Left ventricle myocardium inferior (tissue), 1 donor: ENCODE measurements at regions not wholly inside any gene's neighbourhood (a gene's known extent, or its start where the extent isn't known, plus 50 kb on each side); places are given as distances from the start of the nearest gene placed in this dataset.

ENCODE experiments used
- DNase-seq: peaks from one replicate; pipeline ENCODE4 v3.0.0-alpha.2; 2020
- H3K27ac ChIP-seq: fragments of 200-600 bp; replicated peaks from 2 replicates; pipeline ENCODE4 v1.8.0; 2021
- H3K27me3 ChIP-seq: fragments of 200-600 bp; 2 replicates; pipeline ENCODE4 v1.8.0; 2021; ENCODE audit warnings: low read depth
- H3K36me3 ChIP-seq: fragments of 200-600 bp; 2 replicates; pipeline ENCODE4 v1.8.0; 2021
- H3K4me1 ChIP-seq: fragments of 200-600 bp; 2 replicates; pipeline ENCODE4 v1.8.0; 2021
- H3K4me3 ChIP-seq: fragments of 200-600 bp; 2 replicates; pipeline ENCODE4 v1.8.0; 2021; ENCODE audit warnings: mild to moderate bottlenecking, moderate library complexity
- H3K9me3 ChIP-seq: fragments of 200-600 bp; replicated peaks from 2 replicates; pipeline ENCODE4 v1.8.0; 2021
- intact Hi-C: fragments of 100-400 bp; cut with micrococcal nuclease; formaldehyde crosslinking; loops from one replicate; pipeline ENCODE4 v1.11.0; 2022
- TF ChIP-seq, protein P1 (sequence below): fragments of 200-600 bp; IDR thresholded peaks from 2 replicates; pipeline ENCODE4 v1.8.0; 2021; ENCODE audit warnings: antibody characterized with exemption, mild to moderate bottlenecking, borderline replicate concordance
- donor health status: DM: no; HTN: yes; CAD: no; lungs with severe emphysema.

DNA sequence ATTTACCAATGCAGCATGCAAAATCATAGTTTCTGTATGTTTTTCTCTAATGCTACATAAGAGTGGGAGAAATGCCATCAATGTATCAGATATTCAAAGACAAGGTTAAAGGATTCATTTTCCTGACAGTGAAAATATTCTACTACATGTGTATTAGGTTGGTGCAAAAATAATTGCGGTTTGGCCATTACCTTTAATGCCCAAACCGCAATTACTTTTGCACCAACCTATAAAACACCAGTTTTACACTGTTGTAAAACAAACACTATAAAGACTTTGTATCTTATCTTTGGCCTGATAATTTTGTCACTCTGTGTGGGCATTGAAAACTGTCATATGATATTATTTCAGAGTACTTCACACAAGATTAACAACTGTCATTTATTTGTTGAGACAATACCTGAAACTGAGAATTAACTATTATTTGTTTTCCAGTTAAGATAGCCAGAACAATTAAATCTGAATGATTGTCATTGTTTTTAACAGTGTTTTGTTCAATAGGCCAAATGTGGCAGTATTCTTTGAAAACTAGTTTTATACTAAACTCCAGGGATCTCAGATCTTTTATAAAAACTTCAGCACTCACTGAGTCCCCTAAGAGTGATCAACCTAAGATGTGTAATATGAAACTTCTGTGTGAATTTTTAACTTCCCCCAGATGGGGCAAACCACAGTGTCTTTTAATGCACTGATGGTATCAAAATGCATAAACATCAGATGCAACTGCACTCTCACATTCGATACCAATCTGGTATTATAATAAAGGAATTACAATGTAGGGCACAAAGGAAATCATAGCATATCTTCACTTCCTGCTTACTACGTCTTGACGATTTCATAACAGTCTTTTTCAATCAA, 53.8 kb upstream of the FBN2 start:
- intact Hi-C loops: no loop called here
- Histone ChIP-seq H3K4me1 (no peaks in the 10 kb centered on the region), H3K36me3 (no peaks in the 10 kb centered on the region), H3K4me3 (no peak overlapping the region), H3K9me3 (no peaks in the 10 kb centered on the region), H3K27me3 (no peaks in the 10 kb centered on the region), H3K27ac (no peak overlapping the region)
- no peak for DNase-seq
- TF ChIP-seq, protein P1, sequence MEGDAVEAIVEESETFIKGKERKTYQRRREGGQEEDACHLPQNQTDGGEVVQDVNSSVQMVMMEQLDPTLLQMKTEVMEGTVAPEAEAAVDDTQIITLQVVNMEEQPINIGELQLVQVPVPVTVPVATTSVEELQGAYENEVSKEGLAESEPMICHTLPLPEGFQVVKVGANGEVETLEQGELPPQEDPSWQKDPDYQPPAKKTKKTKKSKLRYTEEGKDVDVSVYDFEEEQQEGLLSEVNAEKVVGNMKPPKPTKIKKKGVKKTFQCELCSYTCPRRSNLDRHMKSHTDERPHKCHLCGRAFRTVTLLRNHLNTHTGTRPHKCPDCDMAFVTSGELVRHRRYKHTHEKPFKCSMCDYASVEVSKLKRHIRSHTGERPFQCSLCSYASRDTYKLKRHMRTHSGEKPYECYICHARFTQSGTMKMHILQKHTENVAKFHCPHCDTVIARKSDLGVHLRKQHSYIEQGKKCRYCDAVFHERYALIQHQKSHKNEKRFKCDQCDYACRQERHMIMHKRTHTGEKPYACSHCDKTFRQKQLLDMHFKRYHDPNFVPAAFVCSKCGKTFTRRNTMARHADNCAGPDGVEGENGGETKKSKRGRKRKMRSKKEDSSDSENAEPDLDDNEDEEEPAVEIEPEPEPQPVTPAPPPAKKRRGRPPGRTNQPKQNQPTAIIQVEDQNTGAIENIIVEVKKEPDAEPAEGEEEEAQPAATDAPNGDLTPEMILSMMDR: no peak

DNA sequence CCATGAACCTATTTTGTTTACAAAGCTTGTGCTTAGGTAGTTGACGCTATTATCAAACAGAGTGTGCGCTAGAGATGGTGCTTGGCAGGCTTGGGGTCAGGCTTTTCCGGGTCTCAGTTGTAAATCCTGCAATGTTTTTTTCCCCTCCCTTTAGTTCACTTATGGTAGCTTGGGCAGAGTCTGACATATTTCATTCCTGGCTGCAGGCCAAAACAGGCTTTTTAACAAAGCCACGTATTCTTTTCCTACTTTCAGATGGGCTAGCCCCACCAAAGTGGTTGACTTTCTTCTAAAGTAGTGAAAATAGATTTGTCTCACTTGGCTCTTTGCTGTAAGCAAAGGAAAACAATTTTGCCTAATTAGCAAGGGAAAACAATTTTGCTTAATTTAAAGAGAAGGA, 58.0 kb upstream of the FBN2 start:
- Histone ChIP-seq H3K36me3 (no peaks in the 10 kb centered on the region), H3K4me1 (no peaks in the 10 kb centered on the region), H3K27ac (no peak overlapping the region), H3K27me3 (no peaks in the 10 kb centered on the region), H3K4me3 (no peak overlapping the region), H3K9me3 (no peaks in the 10 kb centered on the region)
- intact Hi-C loops: no loop called here
- no peak for DNase-seq
- TF ChIP-seq, protein P1: no peak

DNA sequence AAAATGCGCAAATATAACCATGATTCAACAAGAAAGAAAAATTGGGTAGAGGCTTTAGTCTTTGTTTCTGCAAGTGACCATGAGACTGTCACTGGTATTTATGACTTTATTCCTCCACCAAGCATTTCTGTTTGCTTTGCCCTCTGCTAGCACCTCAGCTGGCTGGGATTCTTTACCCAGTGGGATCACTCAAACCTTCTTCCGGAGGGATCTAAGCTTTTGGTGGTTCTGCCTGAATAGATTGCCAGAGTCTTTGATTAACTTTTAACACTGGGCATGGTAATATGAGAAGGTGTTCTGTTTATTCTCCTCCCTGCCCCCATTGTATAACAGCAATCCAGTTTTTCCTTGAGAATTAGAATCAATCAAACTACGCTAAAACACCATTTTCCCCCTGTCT, 59.1 kb upstream of the FBN2 start:
- no peak for DNase-seq
- H3K9me3 ChIP-seq: no peaks in the 10 kb centered on the region
- intact Hi-C loops: no loop called here
- H3K4me3 ChIP-seq: no peak overlapping the region
- no peaks in the 10 kb centered on the region for H3K27me3 ChIP-seq
- H3K27ac ChIP-seq: no peak overlapping the region
- no peaks in the 10 kb centered on the region for H3K4me1 ChIP-seq
- TF ChIP-seq, protein P1: no peak
- H3K36me3 ChIP-seq: no peaks in the 10 kb centered on the region

DNA sequence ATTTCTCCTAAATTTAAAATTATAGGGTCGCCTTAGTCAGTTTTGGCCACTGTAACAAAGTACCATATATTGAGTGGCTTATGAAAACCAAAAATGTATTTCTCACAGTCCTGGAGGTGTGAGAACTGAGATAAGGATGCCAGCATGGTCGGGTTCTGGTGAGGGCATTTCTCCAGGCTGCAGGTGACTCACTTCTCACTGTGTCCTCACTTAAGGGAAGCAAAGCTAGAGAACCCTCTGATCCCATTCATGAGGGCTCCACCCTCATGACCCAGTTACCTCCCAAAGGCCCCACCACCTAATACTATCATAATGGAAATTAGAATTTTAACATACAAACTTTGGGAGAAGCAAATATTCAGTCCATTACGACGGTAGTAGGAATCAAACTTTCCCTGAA, 75.1 kb upstream of the FBN2 start:
- Histone ChIP-seq H3K9me3 (peaks cover 7% of the 10 kb centered on the region), H3K36me3 (no peaks in the 10 kb centered on the region), H3K27me3 (no peaks in the 10 kb centered on the region), H3K4me3 (no peak overlapping the region), H3K27ac (no peak overlapping the region), H3K4me1 (no peaks in the 10 kb centered on the region)
- intact Hi-C loops: no loop called here
- TF ChIP-seq, protein P1: no peak
- DNase-seq: no peak

DNA sequence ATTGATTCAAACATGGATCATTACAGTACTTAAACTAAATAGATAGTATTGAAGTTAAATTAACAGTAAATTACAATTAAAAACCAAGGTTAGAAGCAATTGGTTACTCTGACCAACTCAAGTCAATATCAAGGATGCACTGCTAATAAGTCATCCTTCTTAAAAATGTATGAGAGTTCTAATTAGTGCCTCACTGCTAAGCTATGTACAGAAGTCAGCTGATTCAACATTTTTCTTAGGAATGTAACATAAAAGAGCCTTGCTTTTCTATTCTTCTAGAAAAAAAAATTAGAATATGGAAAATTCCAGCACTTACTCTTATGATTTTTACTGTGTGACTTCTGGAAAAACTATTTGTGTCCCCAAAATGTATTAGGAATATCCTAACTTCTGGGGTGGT, 75.7 kb upstream of the FBN2 start:
- H3K9me3 ChIP-seq: peaks cover 1% of the 10 kb centered on the region
- TF ChIP-seq, protein P1: no peak
- no peak overlapping the region for H3K27ac ChIP-seq
- H3K36me3 ChIP-seq: no peaks in the 10 kb centered on the region
- no peaks in the 10 kb centered on the region for H3K27me3 ChIP-seq
- no peak overlapping the region for H3K4me3 ChIP-seq
- H3K4me1 ChIP-seq: no peaks in the 10 kb centered on the region
- DNase-seq: no peak
- intact Hi-C loops: no loop called here
